CD4-positive, alpha-beta memory T cell (primary cell): ENCODE measurements at regions not wholly inside any gene's neighbourhood (a gene's known extent, or its start where the extent isn't known, plus 50 kb on each side); places are given as distances from the start of the nearest gene placed in this dataset.
"Not testable (repeated sequence)": the region's sequence is repeated elsewhere in the genome, so short reads cannot be mapped to it uniquely, and the experiment has no call there.

Source experiments
- CTCF ChIA-PET: fragments of 350-600 bp; sonication (Branson Sonifier 250); formaldehyde crosslinking; loops from one replicate; lab custom pipeline; 2021; ENCODE audit warnings: inconsistent platforms; ENCODE audit not compliant: partially characterized antibody; lab: Charles Lee
- POLR2A ChIA-PET: fragments of 350-600 bp; sonication (Branson Sonifier 250); formaldehyde crosslinking; loops from one replicate; lab custom pipeline; 2021; ENCODE audit not compliant: partially characterized antibody; lab: Charles Lee
- DNase-seq, 5 donors: peaks; one replicate each; pipeline versions ENCODE4 v3.0.0 to v3.0.0-alpha.2; 2020 to 2022; ENCODE audit warnings: mixed read lengths in 1 of 5
- H3K27ac ChIP-seq: one replicate; pipeline ENCODE4 v1.7.0; 2013; ENCODE audit warnings: low read depth, low read length
- H3K27me3 ChIP-seq: 2 replicates; pipeline ENCODE4 v1.7.0; 2013; ENCODE audit warnings: mild to moderate bottlenecking, low read length, moderate library complexity; ENCODE audit not compliant: insufficient read depth
- H3K36me3 ChIP-seq: 2 replicates; pipeline ENCODE4 v1.7.0; 2013; ENCODE audit warnings: mild to moderate bottlenecking, low read length, moderate library complexity; ENCODE audit not compliant: insufficient read depth
- H3K4me1 ChIP-seq: 2 replicates; pipeline ENCODE4 v1.7.0; 2013; ENCODE audit warnings: mild to moderate bottlenecking, low read length, moderate library complexity; ENCODE audit not compliant: insufficient read depth
- H3K4me3 ChIP-seq, 2 donors: one replicate each; pipeline ENCODE4 v1.7.0; 2013; ENCODE audit warnings: low read length in 2 of 2, mild to moderate bottlenecking in 1 of 2
- H3K9me3 ChIP-seq, 2 donors: one replicate each; pipeline ENCODE4 v1.7.0; 2013; ENCODE audit warnings: low read length in 2 of 2, control low read depth in 1 of 2; ENCODE audit not compliant: control insufficient read depth in 1 of 2
- H3K27ac Mint-ChIP-seq, 7 donors: one replicate each; pipeline ENCODE4 v1.8.0; 2020 to 2021; ENCODE audit warnings: mixed read lengths in 7 of 7, mild to moderate bottlenecking in 6 of 7, inconsistent platforms in 3 of 7, moderate library complexity in 3 of 7
- H3K27me3 Mint-ChIP-seq, 2 donors: one replicate each; pipeline ENCODE4 v1.8.0; 2020 to 2021; ENCODE audit warnings: mixed read lengths in 2 of 2
- H3K36me3 Mint-ChIP-seq, 2 donors: one replicate each; pipeline ENCODE4 v1.8.0; 2020 to 2021; ENCODE audit warnings: mixed read lengths in 2 of 2, inconsistent platforms in 1 of 2, mild to moderate bottlenecking in 1 of 2
- H3K4me1 Mint-ChIP-seq, 4 donors: one replicate each; pipeline ENCODE4 v1.8.0; 2020 to 2021; ENCODE audit warnings: mixed read lengths in 4 of 4, mild to moderate bottlenecking in 1 of 4
- H3K4me3 Mint-ChIP-seq, 8 donors: one replicate each; pipeline ENCODE4 v1.8.0; 2020 to 2021; ENCODE audit warnings: mixed read lengths in 8 of 8, mild to moderate bottlenecking in 7 of 8, moderate library complexity in 6 of 8, inconsistent platforms in 3 of 8
- H3K9me3 Mint-ChIP-seq, 8 donors: one replicate each; pipeline ENCODE4 v1.8.0; 2020 to 2021; ENCODE audit warnings: mixed read lengths in 8 of 8, mild to moderate bottlenecking in 5 of 8, inconsistent platforms in 3 of 8, moderate library complexity in 1 of 8
- intact Hi-C: fragments of 100-400 bp; cut with micrococcal nuclease; formaldehyde crosslinking; loops from one replicate; pipeline ENCODE4 v1.15.1; 2023

DNA sequence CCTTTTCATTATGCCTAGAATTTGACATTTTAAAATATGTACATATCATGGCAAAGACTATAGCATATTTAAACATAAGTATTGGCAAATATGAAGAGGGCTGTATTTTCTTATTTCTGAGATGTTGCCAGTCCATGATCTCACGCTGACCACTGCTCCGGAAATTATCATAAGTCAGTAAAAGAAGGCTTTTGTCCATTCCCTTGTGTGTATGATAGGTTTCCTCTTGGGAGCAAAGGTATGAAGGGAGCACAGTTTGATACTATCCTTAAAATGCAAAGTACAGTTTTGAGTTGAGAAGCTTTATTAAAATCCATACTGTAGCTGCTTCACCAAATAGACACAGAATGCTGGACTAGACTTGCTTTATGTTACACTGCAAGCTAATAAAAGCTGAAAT lies 52.6 kb upstream of the AGA start:
- no peaks in the 10 kb centered on the region for H3K4me1 ChIP-seq
- no peaks in the 10 kb centered on the region for H3K9me3 ChIP-seq
- Mint-ChIP-seq H3K27ac (no peak overlapping the region), H3K36me3 (peaks cover 0 to 12% of the 10 kb centered on the region in 2 donors), H3K4me1 (no peaks in the 10 kb centered on the region), H3K9me3 (peaks cover 0 to 2% (median 0%) of the 10 kb centered on the region in 8 donors), H3K27me3 (no peaks in the 10 kb centered on the region), H3K4me3 (no peak overlapping the region)
- no peaks in the 10 kb centered on the region for H3K27me3 ChIP-seq
- no peak for DNase-seq
- POLR2A ChIA-PET, result no interaction called here
- no peak overlapping the region for H3K4me3 ChIP-seq
- CTCF ChIA-PET, result no interaction called here
- no peaks in the 10 kb centered on the region for H3K36me3 ChIP-seq
- no peak overlapping the region for H3K27ac ChIP-seq
- intact Hi-C loops, result no loop called here

DNA sequence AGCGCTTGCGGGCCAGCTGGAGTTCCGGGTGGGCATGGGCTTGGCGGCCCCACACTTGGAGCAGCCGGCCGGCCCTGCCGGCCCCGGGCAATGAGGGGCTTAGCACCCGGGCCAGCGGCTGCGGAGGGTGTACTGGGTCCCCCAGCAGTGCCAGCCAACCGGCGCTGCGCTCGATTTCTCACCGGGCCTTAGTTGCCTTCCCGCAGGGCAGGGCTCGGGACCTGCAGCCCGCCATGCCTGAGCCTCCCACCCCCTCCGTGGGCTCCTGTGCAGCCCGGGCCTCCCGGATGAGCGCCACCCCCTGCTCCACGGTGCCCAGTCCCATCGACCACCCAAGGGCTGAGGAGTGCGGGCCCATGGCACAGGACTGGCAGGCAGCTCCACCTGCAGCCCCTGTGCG lies 53.4 kb upstream of the AGA start:
- H3K4me3 ChIP-seq, CTCF ChIA-PET, H3K27me3 Mint-ChIP-seq, DNase-seq, H3K4me1 ChIP-seq, H3K9me3 Mint-ChIP-seq, intact Hi-C loops, H3K27ac ChIP-seq, H3K4me3 Mint-ChIP-seq, H3K36me3 ChIP-seq, H3K4me1 Mint-ChIP-seq, POLR2A ChIA-PET, H3K9me3 ChIP-seq, H3K27ac Mint-ChIP-seq, H3K27me3 ChIP-seq: not testable (repeated sequence)
- H3K36me3 Mint-ChIP-seq, result peaks cover 0 to 12% of the 10 kb centered on the region in 2 donors

DNA sequence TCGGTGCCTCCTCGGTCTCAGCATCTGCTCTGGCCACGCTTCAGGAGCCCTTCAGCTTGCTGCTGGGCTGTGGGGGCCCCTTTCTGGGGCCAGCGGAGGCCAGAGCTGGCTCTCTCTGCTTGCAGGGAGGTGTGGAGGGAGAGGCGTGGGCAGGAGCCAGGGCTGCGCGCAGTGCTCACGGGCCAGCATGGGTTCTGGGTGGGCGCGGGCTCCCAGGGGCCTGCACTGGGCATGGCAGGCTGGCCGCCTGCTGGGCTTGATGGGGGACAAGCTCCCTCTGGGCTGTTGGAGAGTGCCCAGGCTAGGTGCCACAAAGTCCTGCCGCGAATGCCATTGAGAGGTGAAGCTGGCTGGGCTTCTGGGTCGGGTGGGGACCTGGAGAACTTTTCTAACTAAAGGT lies 57.3 kb upstream of the AGA start:
- Mint-ChIP-seq H3K27ac (no peak overlapping the region), H3K4me3 (no peak overlapping the region), H3K36me3 (peaks cover 0 to 8% of the 10 kb centered on the region in 2 donors), H3K4me1 (peaks cover 0 to 4% (median under 1%) of the 10 kb centered on the region in 4 donors), H3K27me3 (no peaks in the 10 kb centered on the region), H3K9me3 (peaks cover 0 to 2% (median 0%) of the 10 kb centered on the region in 8 donors)
- no peaks in the 10 kb centered on the region for H3K36me3 ChIP-seq
- H3K9me3 ChIP-seq, result no peaks in the 10 kb centered on the region
- H3K4me3 ChIP-seq, result no peak overlapping the region
- intact Hi-C loops, result no loop called here
- ChIA-PET CTCF (no interaction called here), POLR2A (no interaction called here)
- no peaks in the 10 kb centered on the region for H3K4me1 ChIP-seq
- no peak for DNase-seq
- H3K27me3 ChIP-seq, result no peaks in the 10 kb centered on the region
- no peak overlapping the region for H3K27ac ChIP-seq

DNA sequence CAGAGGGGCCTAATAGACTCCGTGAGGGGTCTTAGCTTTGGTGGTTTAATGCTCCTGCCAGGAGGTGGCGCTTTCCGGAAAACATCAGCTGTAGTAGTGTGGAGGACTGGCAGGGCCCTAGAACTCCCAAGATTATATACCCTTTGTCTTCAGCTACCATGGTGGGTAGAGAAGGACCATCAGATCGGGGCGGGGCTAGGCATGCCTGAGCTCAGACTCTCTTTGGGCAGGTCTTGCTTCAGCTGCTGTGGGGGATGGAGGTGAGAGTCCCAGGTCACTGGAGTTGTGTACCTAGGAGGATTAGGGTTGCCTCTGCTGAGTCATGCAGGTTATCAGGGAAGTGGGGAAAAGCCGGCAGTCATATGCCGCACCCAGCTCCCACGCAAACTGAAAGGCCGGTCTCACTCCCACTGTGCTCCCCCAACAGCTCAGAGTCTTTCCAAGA lies 63.0 kb upstream of the AGA start:
- Histone ChIP-seq H3K27me3 (no peaks in the 10 kb centered on the region), H3K4me1 (no peaks in the 10 kb centered on the region), H3K36me3 (no peaks in the 10 kb centered on the region), H3K4me3 (no peak overlapping the region), H3K27ac (no peak overlapping the region), H3K9me3 (no peaks in the 10 kb centered on the region)
- ChIA-PET CTCF (interaction anchor here (1.7 kb wide), 1 partner anchor 27 kb away, joined by 4 read pairs; no protein-coding TSS in a partner anchor), POLR2A (no interaction called here)
- peaks cover 0 to 2% (median 0%) of the 10 kb centered on the region in 8 donors for H3K9me3 Mint-ChIP-seq
- no peak overlapping the region for H3K4me3 Mint-ChIP-seq
- DNase-seq, result no peak
- peaks cover 0 to 4% (median under 1%) of the 10 kb centered on the region in 4 donors for H3K4me1 Mint-ChIP-seq
- no peaks in the 10 kb centered on the region for H3K27me3 Mint-ChIP-seq
- no peak overlapping the region for H3K27ac Mint-ChIP-seq
- H3K36me3 Mint-ChIP-seq, result no peaks in the 10 kb centered on the region
- intact Hi-C loops, result no loop called here

DNA sequence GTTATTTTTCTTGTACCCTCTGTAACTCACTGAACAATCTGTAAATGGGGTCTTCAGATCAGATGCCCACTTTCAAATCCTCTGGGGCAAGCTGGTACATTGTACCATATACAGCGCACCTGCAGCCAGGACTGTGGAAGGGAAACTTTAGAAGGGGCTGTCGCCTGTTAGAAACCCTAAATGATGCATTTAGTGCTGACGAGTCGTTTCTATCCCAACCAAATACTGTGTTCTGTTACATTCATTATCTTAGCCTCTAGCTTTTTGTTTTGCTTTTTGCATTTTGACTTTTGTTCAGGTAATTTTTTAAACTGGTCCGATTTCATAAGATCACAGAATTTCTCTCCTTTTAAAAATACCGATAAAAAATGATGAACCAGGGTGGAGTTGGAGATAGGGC lies 66.4 kb upstream of the AGA start:
- Histone ChIP-seq H3K4me3 (no peak overlapping the region), H3K9me3 (no peaks in the 10 kb centered on the region), H3K27me3 (no peaks in the 10 kb centered on the region), H3K36me3 (no peaks in the 10 kb centered on the region), H3K27ac (no peak overlapping the region), H3K4me1 (no peaks in the 10 kb centered on the region)
- Mint-ChIP-seq H3K36me3 (peaks cover 0 to 5% of the 10 kb centered on the region in 2 donors), H3K27ac (no peak overlapping the region), H3K9me3 (peaks cover 0 to 2% (median 0%) of the 10 kb centered on the region in 8 donors), H3K27me3 (no peaks in the 10 kb centered on the region), H3K4me3 (no peak overlapping the region), H3K4me1 (no peaks in the 10 kb centered on the region)
- POLR2A ChIA-PET, result no interaction called here
- CTCF ChIA-PET, result no interaction called here
- intact Hi-C loops, result no loop called here
- DNase-seq, result no peak

DNA sequence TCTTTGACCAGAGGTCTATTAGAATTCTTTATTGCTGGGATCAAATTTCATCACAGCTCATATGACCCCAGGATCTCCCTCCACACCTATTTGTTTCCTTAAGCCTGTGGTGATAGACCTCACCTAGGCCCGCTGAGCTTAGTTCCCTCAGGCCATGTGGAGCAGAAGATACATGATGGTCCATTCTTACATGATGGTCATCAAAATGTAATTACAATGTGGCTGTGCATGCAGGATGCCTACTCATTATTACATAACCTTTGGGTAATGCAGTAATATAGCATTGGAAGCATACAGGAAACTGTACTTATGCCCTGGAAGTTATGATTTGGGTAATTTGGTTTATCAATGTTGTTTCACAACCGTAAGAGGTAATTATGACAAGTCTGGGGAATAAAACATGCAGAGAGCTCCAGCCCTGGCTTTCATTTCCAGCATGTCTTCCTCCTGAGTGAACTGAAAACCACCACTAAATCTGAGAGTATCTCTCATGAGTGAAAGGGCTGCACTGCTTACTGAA lies 67.0 kb upstream of the AGA start:
- intact Hi-C loops, result no loop called here
- no peak overlapping the region for H3K27ac Mint-ChIP-seq
- ChIA-PET CTCF (no interaction called here), POLR2A (no interaction called here)
- no peaks in the 10 kb centered on the region for H3K27me3 Mint-ChIP-seq
- peaks cover 0 to 5% of the 10 kb centered on the region in 2 donors for H3K36me3 Mint-ChIP-seq
- Histone ChIP-seq H3K4me1 (no peaks in the 10 kb centered on the region), H3K36me3 (no peaks in the 10 kb centered on the region), H3K9me3 (no peaks in the 10 kb centered on the region), H3K27me3 (no peaks in the 10 kb centered on the region), H3K4me3 (no peak overlapping the region), H3K27ac (no peak overlapping the region)
- no peak for DNase-seq
- no peak overlapping the region for H3K4me3 Mint-ChIP-seq
- no peaks in the 10 kb centered on the region for H3K4me1 Mint-ChIP-seq
- H3K9me3 Mint-ChIP-seq, result peaks cover 0 to 2% (median 0%) of the 10 kb centered on the region in 8 donors

DNA sequence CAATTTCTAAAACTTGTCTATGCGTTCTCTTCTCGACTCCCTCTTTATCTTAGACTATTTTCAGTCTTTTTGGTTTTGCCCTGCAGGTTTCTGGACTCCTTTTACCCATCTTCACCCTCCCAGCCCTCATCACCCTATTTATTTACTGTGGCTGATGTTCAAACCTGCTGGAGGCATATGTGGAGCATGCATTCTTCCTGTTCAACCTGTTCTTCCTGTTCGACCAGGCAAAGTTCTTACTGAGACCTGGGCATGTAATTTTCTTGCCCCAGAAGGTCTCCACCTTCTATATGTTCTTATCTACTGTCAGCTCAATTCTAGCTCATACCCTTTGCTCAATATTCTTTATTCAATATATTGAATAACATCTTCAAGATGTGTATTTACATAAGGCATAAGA lies 69.4 kb upstream of the AGA start:
- Histone ChIP-seq H3K27ac (no peak overlapping the region), H3K4me1 (no peaks in the 10 kb centered on the region), H3K9me3 (no peaks in the 10 kb centered on the region), H3K36me3 (no peaks in the 10 kb centered on the region), H3K4me3 (no peak overlapping the region), H3K27me3 (no peaks in the 10 kb centered on the region)
- Mint-ChIP-seq H3K36me3 (peaks cover 0 to 5% of the 10 kb centered on the region in 2 donors), H3K4me1 (no peaks in the 10 kb centered on the region), H3K27me3 (no peaks in the 10 kb centered on the region), H3K9me3 (peaks cover 0 to 2% (median 0%) of the 10 kb centered on the region in 8 donors), H3K4me3 (no peak overlapping the region), H3K27ac (no peak overlapping the region)
- intact Hi-C loops, result no loop called here
- DNase-seq, result no peak
- POLR2A ChIA-PET, result no interaction called here
- CTCF ChIA-PET, result no interaction called here

DNA sequence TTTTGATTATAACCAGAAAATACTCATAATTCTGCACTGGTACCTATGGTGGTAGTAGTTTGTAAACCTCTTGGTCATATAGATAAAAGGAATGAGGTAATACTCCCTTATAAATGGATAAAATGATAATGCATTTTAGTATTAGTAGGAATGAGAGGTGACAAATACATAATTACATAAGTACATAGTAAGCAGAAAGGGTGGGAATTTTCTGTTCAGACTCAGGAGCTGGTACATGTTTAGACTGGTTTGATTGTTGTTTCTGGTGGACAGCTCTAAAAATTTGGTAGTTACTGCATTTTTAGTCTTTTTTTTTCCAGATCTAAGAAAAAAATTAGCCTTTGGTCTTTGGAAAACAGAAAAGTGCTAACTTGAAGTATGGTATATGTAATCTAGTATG lies 70.4 kb upstream of the AGA start:
- H3K4me3 Mint-ChIP-seq, result no peak overlapping the region
- intact Hi-C loops, result no loop called here
- no peak overlapping the region for H3K27ac Mint-ChIP-seq
- ChIA-PET CTCF (no interaction called here), POLR2A (no interaction called here)
- peaks cover 0 to 2% (median 0%) of the 10 kb centered on the region in 8 donors for H3K9me3 Mint-ChIP-seq
- no peaks in the 10 kb centered on the region for H3K4me1 Mint-ChIP-seq
- H3K36me3 Mint-ChIP-seq, result peaks cover 0 to 5% of the 10 kb centered on the region in 2 donors
- Histone ChIP-seq H3K36me3 (no peaks in the 10 kb centered on the region), H3K27me3 (no peaks in the 10 kb centered on the region), H3K4me1 (no peaks in the 10 kb centered on the region), H3K27ac (no peak overlapping the region), H3K4me3 (no peak overlapping the region), H3K9me3 (no peaks in the 10 kb centered on the region)
- H3K27me3 Mint-ChIP-seq, result no peaks in the 10 kb centered on the region
- no peak for DNase-seq
